Natural killer cell (primary cell): ENCODE measurements at regions not wholly inside any gene's neighbourhood (a gene's known extent, or its start where the extent isn't known, plus 50 kb on each side); places are given as distances from the start of the nearest gene placed in this dataset.

Experiments
- ATAC-seq, 3 donors: fragments of 150-1000 bp in 2 of 3; fragments of 200-7000 bp in 1 of 3; cut with Tn5 transposase; 1 replicate in 1 of 3; 2 replicates in 2 of 3; pipeline ENCODE4 v1.10.0; 2021; ENCODE audit warnings: mild to moderate bottlenecking in 2 of 3, moderate library complexity in 2 of 3
- DNase-seq, 2 donors: peaks; one replicate each; pipeline versions ENCODE4 v3.0.0 to v3.0.0-alpha.2; 2013 to 2021; ENCODE audit warnings: mixed read lengths in 1 of 2
- H3K27ac ChIP-seq: one replicate; pipeline ENCODE4 v1.5.1; 2013; ENCODE audit warnings: mild to moderate bottlenecking, low read length
- H3K27me3 ChIP-seq: one replicate; pipeline ENCODE4 v1.6.1; 2013; ENCODE audit warnings: low read length; ENCODE audit not compliant: control insufficient read depth, insufficient read depth
- H3K36me3 ChIP-seq: one replicate; pipeline ENCODE4 v1.6.1; 2013; ENCODE audit warnings: low read length; ENCODE audit not compliant: control insufficient read depth, insufficient read depth
- H3K4me1 ChIP-seq: one replicate; pipeline ENCODE4 v1.6.1; 2013; ENCODE audit warnings: low read length; ENCODE audit not compliant: control insufficient read depth, insufficient read depth
- H3K4me3 ChIP-seq: one replicate; pipeline ENCODE4 v1.5.1; 2013; ENCODE audit warnings: low read length
- H3K9me3 ChIP-seq: one replicate; pipeline ENCODE4 v1.6.1; 2013; ENCODE audit warnings: low read length; ENCODE audit not compliant: control insufficient read depth, insufficient read depth
- H3K27ac Mint-ChIP-seq, 2 donors: one replicate each; pipeline ENCODE4 v1.8.0; 2022; ENCODE audit warnings: mild to moderate bottlenecking in 2 of 2, mixed read lengths in 2 of 2, moderate library complexity in 1 of 2
- H3K27me3 Mint-ChIP-seq, 2 donors: one replicate each; pipeline ENCODE4 v1.8.0; 2022; ENCODE audit warnings: low read depth in 2 of 2, mixed read lengths in 2 of 2
- H3K36me3 Mint-ChIP-seq: one replicate; pipeline ENCODE4 v1.8.0; 2022; ENCODE audit warnings: mixed read lengths
- H3K4me1 Mint-ChIP-seq, 2 donors: one replicate each; pipeline ENCODE4 v1.8.0; 2022; ENCODE audit warnings: mixed read lengths in 2 of 2
- H3K4me3 Mint-ChIP-seq: one replicate; pipeline ENCODE4 v1.8.0; 2022; ENCODE audit warnings: mild to moderate bottlenecking, moderate library complexity, mixed read lengths
- H3K9me3 Mint-ChIP-seq, 2 donors: one replicate each; pipeline ENCODE4 v1.8.0; 2022; ENCODE audit warnings: mixed read lengths in 2 of 2
- CTCF ChIP-seq: fragments of 200-600 bp; IDR thresholded peaks from one replicate; pipeline ENCODE4 v1.8.0; 2022; ENCODE audit warnings: antibody characterized with exemption
- WGBS: methylation state at CpG from one replicate; pipeline ENCODE4 v1.1.7; 2013; ENCODE audit warnings: missing lambda C conversion rate; ENCODE audit not compliant: insufficient coverage; 5-methylcytosine and 5-hydroxymethylcytosine counted together
- intact Hi-C: fragments of 100-400 bp; cut with micrococcal nuclease; formaldehyde crosslinking; loops from one replicate; pipeline ENCODE4 v1.14.2; 2022

- ATAC-seq (no peak), DNase-seq (no peak)
- no peak overlapping the region for H3K4me3 ChIP-seq
- intact Hi-C loops: no loop called here
- no peak overlapping the region for H3K27ac ChIP-seq
- H3K4me1 Mint-ChIP-seq: peaks cover 0 to 5% of the 10 kb centered on the region in 2 donors
- H3K9me3 Mint-ChIP-seq: peaks cover 3 to 5% of the 10 kb centered on the region in 2 donors
- no peaks in the 10 kb centered on the region for H3K36me3 ChIP-seq
- H3K27ac Mint-ChIP-seq: no peak overlapping the region
- H3K27me3 Mint-ChIP-seq: peaks cover 0 to 9% of the 10 kb centered on the region in 2 donors
- H3K9me3 ChIP-seq: peaks cover 8% of the 10 kb centered on the region
- WGBS: 80% methylated on average over 6 of the region's 6 CpGs
- H3K4me1 ChIP-seq: no peaks in the 10 kb centered on the region
- TF ChIP-seq CTCF: no peak
- no peaks in the 10 kb centered on the region for H3K36me3 Mint-ChIP-seq
- no peaks in the 10 kb centered on the region for H3K27me3 ChIP-seq
- H3K4me3 Mint-ChIP-seq: no peak overlapping the region
Observed at GRCh38 chr7:98500764-98501163, 99.9 kb upstream of the BAIAP2L1 start.

GRCh38 chr7:98496618-98497017, 95.7 kb upstream of the BAIAP2L1 start:
- no peaks in the 10 kb centered on the region for H3K27me3 ChIP-seq
- H3K4me1 Mint-ChIP-seq: no peaks in the 10 kb centered on the region
- TF ChIP-seq CTCF: no peak
- 90% methylated on average over 2 of the region's 2 CpGs for WGBS
- H3K27ac ChIP-seq: no peak overlapping the region
- H3K9me3 Mint-ChIP-seq: peaks cover 3 to 9% of the 10 kb centered on the region in 2 donors
- H3K9me3 ChIP-seq: peaks cover 8% of the 10 kb centered on the region
- intact Hi-C loops: no loop called here
- no peaks in the 10 kb centered on the region for H3K4me1 ChIP-seq
- no peak overlapping the region for H3K4me3 Mint-ChIP-seq
- H3K36me3 Mint-ChIP-seq: no peaks in the 10 kb centered on the region
- DNase-seq: no peak
- no peak for ATAC-seq
- H3K27ac Mint-ChIP-seq: no peak overlapping the region
- no peaks in the 10 kb centered on the region for H3K27me3 Mint-ChIP-seq
- no peaks in the 10 kb centered on the region for H3K36me3 ChIP-seq
- no peak overlapping the region for H3K4me3 ChIP-seq

- no peak for TF ChIP-seq CTCF
- no peaks in the 10 kb centered on the region for H3K4me1 Mint-ChIP-seq
- Histone ChIP-seq H3K9me3 (peaks cover 8% of the 10 kb centered on the region), H3K36me3 (no peaks in the 10 kb centered on the region), H3K27me3 (no peaks in the 10 kb centered on the region), H3K4me1 (no peaks in the 10 kb centered on the region), H3K4me3 (no peak overlapping the region), H3K27ac (no peak overlapping the region)
- ATAC-seq: no peak
- no peak for DNase-seq
- no peak overlapping the region for H3K4me3 Mint-ChIP-seq
- no peak overlapping the region for H3K27ac Mint-ChIP-seq
- 84% methylated on average over 11 of the region's 11 CpGs for WGBS
- H3K9me3 Mint-ChIP-seq: peaks cover 3 to 6% of the 10 kb centered on the region in 2 donors
- no peaks in the 10 kb centered on the region for H3K27me3 Mint-ChIP-seq
- intact Hi-C loops: no loop called here
- H3K36me3 Mint-ChIP-seq: no peaks in the 10 kb centered on the region
Observed at GRCh38 chr7:98495200-98495955, 94.5 kb upstream of the BAIAP2L1 start.
